Peyer's patch (tissue), 4 donors: ENCODE measurements at regions not wholly inside any gene's neighbourhood (a gene's known extent, or its start where the extent isn't known, plus 50 kb on each side); places are given as distances from the start of the nearest gene placed in this dataset.

Experiments used
- DNase-seq, 3 donors: peaks; one replicate each; pipeline ENCODE4 v3.0.0-alpha.2; 2017 to 2019
- H3K27ac ChIP-seq, 4 donors: fragments of 200-600 bp; sonication (generic); one replicate each; pipeline ENCODE4 v1.5.1; 2016 to 2019
- H3K27me3 ChIP-seq, 2 donors: fragments of 200-600 bp; sonication (generic); one replicate each; pipeline ENCODE4 v1.5.1; 2019
- H3K36me3 ChIP-seq, 3 donors: fragments of 200-600 bp; sonication (generic); one replicate each; pipeline ENCODE4 v1.5.1; 2016 to 2019
- H3K4me1 ChIP-seq, 4 donors: fragments of 200-600 bp; sonication (generic); one replicate each; pipeline ENCODE4 v1.5.1; 2016 to 2019
- H3K4me3 ChIP-seq, 4 donors: fragments of 200-600 bp; sonication (generic); 1 replicate in 3 of 4; 2 replicates in 1 of 4; pipeline ENCODE4 v1.5.1; 2016 to 2019; ENCODE audit warnings: mild to moderate bottlenecking in 1 of 4
- H3K9me3 ChIP-seq, 4 donors: fragments of 200-600 bp; sonication (generic); one replicate each; pipeline ENCODE4 v1.5.1; 2016 to 2019; ENCODE audit warnings: mild to moderate bottlenecking in 1 of 4
- CTCF ChIP-seq, 6 experiments: fragments of 450-650 bp in 4 of 6; fragments of 200-600 bp in 2 of 6; sonication (generic) in 1 of 6; IDR thresholded peaks; one replicate each; pipeline ENCODE4 v1.5.1; 2017 to 2019; ENCODE audit warnings: antibody characterized with exemption in 6 of 6, mild to moderate bottlenecking in 3 of 6, moderate library complexity in 1 of 6
- POLR2A ChIP-seq, 2 donors: fragments of 450-650 bp; IDR thresholded peaks; one replicate each; pipeline ENCODE4 v1.5.1; 2017; ENCODE audit warnings: antibody characterized with exemption in 2 of 2, mild to moderate bottlenecking in 2 of 2, moderate library complexity in 2 of 2

- no peaks in the 10 kb centered on the region for H3K9me3 ChIP-seq
- H3K4me1 ChIP-seq = no peaks in the 10 kb centered on the region
- H3K27me3 ChIP-seq = no peaks in the 10 kb centered on the region
- DNase-seq = no peak
- TF ChIP-seq CTCF (IDR thresholded peaks at IDR 0.05) (no peak), POLR2A (IDR thresholded peaks at IDR 0.05) (no peak)
- no peaks in the 10 kb centered on the region for H3K36me3 ChIP-seq
- no peak overlapping the region for H3K27ac ChIP-seq
- no peak overlapping the region for H3K4me3 ChIP-seq
Measured at GRCh38 chr3:182405759-182406158, 387.5 kb upstream of the ATP11B start.

GRCh38 chr3:182406786-182407185 lies 386.5 kb upstream of the ATP11B start:
- H3K27me3 ChIP-seq = no peaks in the 10 kb centered on the region

GRCh38 chr3:182410051-182410450 lies 383.3 kb upstream of the ATP11B start:
- H3K4me3 ChIP-seq = no peak overlapping the region
- no peak for TF ChIP-seq POLR2A (IDR thresholded peaks at IDR 0.05)
- TF ChIP-seq CTCF (IDR thresholded peaks at IDR 0.05) = no peak
- H3K36me3 ChIP-seq = no peaks in the 10 kb centered on the region
- no peaks in the 10 kb centered on the region for H3K27me3 ChIP-seq
- H3K4me1 ChIP-seq = no peaks in the 10 kb centered on the region
- DNase-seq = no peak
- H3K27ac ChIP-seq = no peak overlapping the region
- no peaks in the 10 kb centered on the region for H3K9me3 ChIP-seq

More at GRCh38 chr3:182406786-182407185, 386.5 kb upstream of the ATP11B start:
- Histone ChIP-seq H3K4me3 (no peak overlapping the region), H3K27ac (no peak overlapping the region), H3K36me3 (no peaks in the 10 kb centered on the region), H3K9me3 (no peaks in the 10 kb centered on the region), H3K4me1 (no peaks in the 10 kb centered on the region)
- TF ChIP-seq CTCF (IDR thresholded peaks at IDR 0.05) (no peak), POLR2A (IDR thresholded peaks at IDR 0.05) (no peak)
- DNase-seq = no peak

GRCh38 chr3:182412066-182412465 lies 381.2 kb upstream of the ATP11B start:
- H3K9me3 ChIP-seq = no peaks in the 10 kb centered on the region
- H3K27me3 ChIP-seq = no peaks in the 10 kb centered on the region
- no peaks in the 10 kb centered on the region for H3K4me1 ChIP-seq
- H3K27ac ChIP-seq = no peak overlapping the region
- H3K36me3 ChIP-seq = no peaks in the 10 kb centered on the region
- no peak overlapping the region for H3K4me3 ChIP-seq
- DNase-seq = no peak
- TF ChIP-seq POLR2A (IDR thresholded peaks at IDR 0.05) = no peak
- TF ChIP-seq CTCF (IDR thresholded peaks at IDR 0.05) = no peak

GRCh38 chr3:182413061-182413460 lies 380.2 kb upstream of the ATP11B start:
- no peak for DNase-seq
- Histone ChIP-seq H3K36me3 (no peaks in the 10 kb centered on the region), H3K4me1 (no peaks in the 10 kb centered on the region), H3K9me3 (no peaks in the 10 kb centered on the region), H3K27me3 (no peaks in the 10 kb centered on the region), H3K27ac (no peak overlapping the region), H3K4me3 (no peak overlapping the region)
- TF ChIP-seq POLR2A (IDR thresholded peaks at IDR 0.05) = no peak
- no peak for TF ChIP-seq CTCF (IDR thresholded peaks at IDR 0.05)

- Histone ChIP-seq H3K27me3 (no peaks in the 10 kb centered on the region), H3K4me3 (no peak overlapping the region), H3K4me1 (no peaks in the 10 kb centered on the region), H3K9me3 (no peaks in the 10 kb centered on the region), H3K27ac (no peak overlapping the region), H3K36me3 (no peaks in the 10 kb centered on the region)
- no peak for DNase-seq
- TF ChIP-seq POLR2A (IDR thresholded peaks at IDR 0.05) = no peak
- no peak for TF ChIP-seq CTCF (IDR thresholded peaks at IDR 0.05)
Measured at GRCh38 chr3:182413682-182414081, 379.6 kb upstream of the ATP11B start.
